GM12878 (cell line): ENCODE measurements at regions not wholly inside any gene's neighbourhood (a gene's known extent, or its start where the extent isn't known, plus 50 kb on each side); places are given as distances from the start of the nearest gene placed in this dataset.

Experiments
- ATAC-seq: fragments of 200-7000 bp; cut with Tn5 transposase; 3 replicates; pipeline ENCODE4 v1.9.1; 2020; ENCODE audit warnings: mild to moderate bottlenecking, moderate library complexity
- BruUV-seq: library from RNA; stranded (reverse); fragments of 400-500 nt; replicated peaks from 2 replicates; lab custom pipeline; 2021; lab: Mats Ljungman, UMichigan
- CTCF ChIA-PET: fragments of 300-600 bp; sonication (Branson Sonifier 250); formaldehyde crosslinking; extraction: SDS; loops from one replicate; lab custom pipeline; 2021; ENCODE audit warnings: inconsistent platforms; lab: Yijun Ruan, JAX
- POLR2A ChIA-PET: fragments of 350-600 bp; formaldehyde crosslinking; extraction: SDS; loops from one replicate; lab custom pipeline; 2021; ENCODE audit warnings: inconsistent platforms; lab: Charles Lee
- RAD21 ChIA-PET: fragments of 300-600 bp; sonication (Branson Sonifier 250); formaldehyde crosslinking; loops from one replicate; lab custom pipeline; 2023; ENCODE audit warnings: antibody characterized with exemption; ENCODE audit not compliant: unreplicated experiment; lab: Charles Lee
- SMC1A ChIA-PET: fragments of 300-600 bp; sonication (Branson Sonifier 250); formaldehyde crosslinking; loops from one replicate; lab custom pipeline; 2023; ENCODE audit not compliant: unreplicated experiment, uncharacterized antibody; lab: Charles Lee
- DNase-seq: peaks from one replicate; pipeline ENCODE4 v3.0.0-alpha.2; 2011; ENCODE audit warnings: low read depth, low spot score
- FAIRE-seq: peaks from 3 replicates; lab custom pipeline; 2011; peaks lifted over from hg19 to GRCh38; lab: Jason Lieb, UNC
- H2AFZ ChIP-seq: 2 replicates; pipeline ENCODE4 v1.6.0; 2011; ENCODE audit warnings: low read depth, low read length, control low read depth; ENCODE audit not compliant: control insufficient read depth
- H3K27ac ChIP-seq: 2 replicates; pipeline ENCODE4 v1.5.1; 2011; ENCODE audit warnings: control low read depth; ENCODE audit not compliant: control insufficient read depth, insufficient read depth
- H3K27me3 ChIP-seq, 2 experiments: replicated peaks in 1 of 2; 2 replicates each; pipeline versions ENCODE4 v1.6.0 to v1.6.1; 2011; ENCODE audit warnings: low read length in 1 of 2; ENCODE audit not compliant: control insufficient read depth in 2 of 2, insufficient read depth in 2 of 2
- H3K36me3 ChIP-seq, 2 experiments: 2 replicates each; pipeline ENCODE4 v1.5.1; 2011; ENCODE audit warnings: low read length in 1 of 2; ENCODE audit not compliant: control insufficient read depth in 2 of 2, insufficient read depth in 2 of 2
- H3K4me1 ChIP-seq: 2 replicates; pipeline ENCODE4 v1.6.1; 2011; ENCODE audit warnings: mild to moderate bottlenecking, low read length, moderate library complexity, mixed read lengths; ENCODE audit not compliant: control insufficient read depth, insufficient read depth
- H3K4me2 ChIP-seq: 2 replicates; pipeline ENCODE4 v1.6.0; 2011; ENCODE audit warnings: control low read depth; ENCODE audit not compliant: control insufficient read depth, insufficient read depth
- H3K4me3 ChIP-seq: fragments of 200-600 bp; sonication (generic); 2 replicates; pipeline ENCODE4 v1.5.1; 2016
- H3K79me2 ChIP-seq: 2 replicates; pipeline ENCODE4 v1.6.0; 2011; ENCODE audit warnings: low read length; ENCODE audit not compliant: control insufficient read depth, insufficient read depth
- H3K9ac ChIP-seq: 2 replicates; pipeline ENCODE4 v1.8.0; 2011; ENCODE audit warnings: low read length, control low read depth, mixed read lengths; ENCODE audit not compliant: control insufficient read depth, insufficient read depth
- H3K9me3 ChIP-seq: replicated peaks from 3 replicates; pipeline ENCODE4 v1.5.1; 2011; ENCODE audit warnings: mild to moderate bottlenecking, low read length; ENCODE audit not compliant: control insufficient read depth, insufficient read depth
- H4K20me1 ChIP-seq: 2 replicates; pipeline ENCODE4 v1.6.0; 2011; ENCODE audit not compliant: control insufficient read depth, insufficient read depth
- BCLAF1 ChIP-seq: fragments of 450-650 bp; IDR thresholded peaks from 2 replicates; pipeline ENCODE4 v1.6.1; 2017; ENCODE audit warnings: antibody characterized with exemption, mild to moderate bottlenecking, moderate library complexity
- E4F1 ChIP-seq: fragments of 450-650 bp; IDR thresholded peaks from 2 replicates; pipeline ENCODE4 v1.6.1; 2018; ENCODE audit warnings: borderline replicate concordance, mild to moderate bottlenecking; ENCODE audit not compliant: partially characterized antibody
- EP300 ChIP-seq, 2 experiments: fragments of 150-350 bp in 1 of 2; IDR thresholded peaks; 2 replicates each; pipeline ENCODE4 v1.6.1; 2011 to 2012; ENCODE audit warnings: low read depth in 2 of 2, low read length in 2 of 2, borderline replicate concordance in 1 of 2, improper control_type of control experiment in 1 of 2, inconsistent platforms in 1 of 2; ENCODE audit not compliant: control insufficient read depth in 1 of 2
- ESRRA ChIP-seq: IDR thresholded peaks from 2 replicates; pipeline ENCODE4 v1.6.1; 2012; ENCODE audit warnings: mild to moderate bottlenecking, low read length, improper control_type of control experiment
- ETV6 ChIP-seq, 2 experiments: fragments of 450-650 bp in 1 of 2; IDR thresholded peaks in 1 of 2; conservative IDR thresholded peaks in 1 of 2; 2 replicates each; pipeline ENCODE4 v1.6.1; 2014; ENCODE audit warnings: antibody characterized with exemption in 1 of 2, borderline replicate concordance in 1 of 2, low read depth in 1 of 2, mild to moderate bottlenecking in 1 of 2, moderate library complexity in 1 of 2
- IKZF2 ChIP-seq, 2 experiments: fragments of 450-650 bp; IDR thresholded peaks; 2 replicates each; pipeline ENCODE4 v1.6.1; 2017; ENCODE audit warnings: mild to moderate bottlenecking in 2 of 2, moderate library complexity in 2 of 2
- MLLT1 ChIP-seq: fragments of 450-650 bp; IDR thresholded peaks from 2 replicates; pipeline ENCODE4 v1.6.1; 2016; ENCODE audit warnings: mild to moderate bottlenecking
- NFXL1 ChIP-seq: fragments of 450-650 bp; IDR thresholded peaks from 2 replicates; pipeline ENCODE4 v1.6.1; 2017; ENCODE audit warnings: antibody characterized with exemption, mild to moderate bottlenecking, borderline replicate concordance
- NFYB ChIP-seq: IDR thresholded peaks from 2 replicates; pipeline ENCODE4 v1.6.1; 2011; ENCODE audit warnings: low read depth, mild to moderate bottlenecking, low read length, improper control_type of control experiment, moderate library complexity; ENCODE audit not compliant: insufficient read depth
- NR2C2 ChIP-seq: IDR thresholded peaks from 2 replicates; pipeline ENCODE4 v1.6.1; 2011; ENCODE audit warnings: borderline replicate concordance, low read depth; ENCODE audit not compliant: control insufficient read depth, insufficient read length
- PAX5 ChIP-seq: IDR thresholded peaks from 2 replicates; pipeline ENCODE4 v1.6.1; 2011; ENCODE audit warnings: low read depth, low read length, borderline replicate concordance
- POLR2AphosphoS2 ChIP-seq: IDR thresholded peaks from 2 replicates; pipeline ENCODE4 v1.6.1; 2011; ENCODE audit warnings: low read depth, mild to moderate bottlenecking, low read length, improper control_type of control experiment, moderate library complexity
- RUNX3 ChIP-seq: IDR thresholded peaks from 2 replicates; pipeline ENCODE4 v1.6.1; 2012; ENCODE audit warnings: low read length, inconsistent platforms
- SIX5 ChIP-seq: IDR thresholded peaks from 2 replicates; pipeline ENCODE4 v1.6.1; 2011; ENCODE audit warnings: mild to moderate bottlenecking, low read depth, low read length, moderate library complexity; ENCODE audit not compliant: severe bottlenecking
- SP1 ChIP-seq: IDR thresholded peaks from one replicate; pipeline ENCODE4 v1.6.1; 2011; ENCODE audit warnings: low read depth, low read length
- WGBS: methylation state at CpG from one replicate; pipeline ENCODE4 v1.1.6; 2016; ENCODE audit warnings: low lambda C conversion rate; ENCODE audit not compliant: insufficient replicate concordance, insufficient coverage; ENCODE audit errors: missing lambda C conversion rate; 5-methylcytosine and 5-hydroxymethylcytosine counted together
- in situ Hi-C: fragments of 300-500 bp; cut with MboI; formaldehyde crosslinking; loops from 9 replicates; pipeline ENCODE4 v1.14.3; 2018; ENCODE audit warnings: mixed read lengths
- intact Hi-C: fragments of 100-400 bp; cut with micrococcal nuclease; formaldehyde crosslinking; loops from one replicate; pipeline ENCODE4 v1.14.2; 2022; ENCODE audit not compliant: unreplicated experiment

- BruUV-seq: no TSS peak
Observed at GRCh38 chr3:160049988-160050387, 61.4 kb downstream of the IL12A start.

More at GRCh38 chr3:160049988-160050387, 61.4 kb downstream of the IL12A start:
- intact Hi-C loops: no loop called here
- no peaks in the 10 kb centered on the region for H3K9me3 ChIP-seq
- SMC1A ChIA-PET: no interaction called here
- no peaks in the 10 kb centered on the region for H3K4me1 ChIP-seq
- H2AFZ ChIP-seq: no peak overlapping the region
- FAIRE-seq (no peak), ATAC-seq (no peak)
- H3K79me2 ChIP-seq: no peaks in the 10 kb centered on the region
- TF ChIP-seq POLR2AphosphoS2 (no peak), EP300 (IDR thresholded peaks at IDR 0.05; ENCODE audit: borderline replicate concordance in 1 of 2, control insufficient read depth in 1 of 2, low read depth in 2 of 2, low read length in 2 of 2) (no peak), SP1 (no peak), RUNX3 (no peak), SIX5 (no peak), E4F1 (no peak), MLLT1 (no peak), NFXL1 (no peak), BCLAF1 (no peak), ETV6 (conservative IDR thresholded peaks at IDR 0.05 in 1 of 2, IDR thresholded peaks at IDR 0.05 in 1 of 2; ENCODE audit: borderline replicate concordance in 1 of 2, low read depth in 1 of 2) (no peak), NR2C2 (no peak), PAX5 (no peak), NFYB (no peak), ESRRA (no peak), IKZF2 (IDR thresholded peaks at IDR 0.05) (no peak)
- TF ChIP-seq, all 136 proteins: peak for 0
- in situ Hi-C loops: no loop called here
- H4K20me1 ChIP-seq: no peaks in the 10 kb centered on the region
- RAD21 ChIA-PET: no interaction called here
- no peak overlapping the region for H3K9ac ChIP-seq
- POLR2A ChIA-PET: no interaction called here
- no peak overlapping the region for H3K4me3 ChIP-seq
- no peak overlapping the region for H3K4me2 ChIP-seq
- no peak for DNase-seq
- H3K27me3 ChIP-seq: no peaks in the 10 kb centered on the region
- no peak overlapping the region for H3K27ac ChIP-seq
- CTCF ChIA-PET: interaction anchor here (0.8 kb wide), 1 partner anchor 18 kb away, joined by 3 read pairs; no protein-coding TSS in a partner anchor
- H3K36me3 ChIP-seq: no peaks in the 10 kb centered on the region
- WGBS: 54% methylated on average over 5 of the region's 5 CpGs
